ENCODE measurements at regions not wholly inside any gene's neighbourhood (a gene's known extent, or its start where the extent isn't known, plus 50 kb on each side); places are given as distances from the start of the nearest gene placed in this dataset.

GRCh38 chr11:131064373-131064991, 148.2 kb upstream of the SNX19 start:
- Histone ChIP-seq H3K79me2 (no peaks in the 10 kb centered on the region), H3K4me3 (ENCODE audit: low read depth, low read length) (no peak overlapping the region), H3K9me3 (ENCODE audit: control insufficient read depth, low read length) (no peaks in the 10 kb centered on the region), H3K36me3 (ENCODE audit: control insufficient read depth, insufficient read depth, low read length) (no peaks in the 10 kb centered on the region), H2AFZ (no peak overlapping the region), H3K9ac (no peak overlapping the region), H3K27ac (no peak overlapping the region), H3K4me1 (no peaks in the 10 kb centered on the region), H3K27me3 (ENCODE audit: control insufficient read depth, insufficient read depth, low read length) (no peaks in the 10 kb centered on the region), H3K4me2 (ENCODE audit: low read length) (no peak overlapping the region)
- TF ChIP-seq CTCF (IDR thresholded peaks at IDR 0.05): peak; percentile 60

GRCh38 chr11:131065435-131066413, 149.4 kb upstream of the SNX19 start:
- H3K9ac ChIP-seq: no peak overlapping the region
- no peak overlapping the region for H3K27ac ChIP-seq
- no peaks in the 10 kb centered on the region for H3K9me3 ChIP-seq (ENCODE audit: control insufficient read depth, low read length)
- no peak for TF ChIP-seq CTCF (IDR thresholded peaks at IDR 0.05)
- no peak overlapping the region for H2AFZ ChIP-seq
- no peak overlapping the region for H3K4me3 ChIP-seq (ENCODE audit: low read depth, low read length)
- no peaks in the 10 kb centered on the region for H3K4me1 ChIP-seq
- no peaks in the 10 kb centered on the region for H3K79me2 ChIP-seq
- no peaks in the 10 kb centered on the region for H3K36me3 ChIP-seq (ENCODE audit: control insufficient read depth, insufficient read depth, low read length)
- H3K4me2 ChIP-seq (ENCODE audit: low read length): no peak overlapping the region
- H3K27me3 ChIP-seq (ENCODE audit: control insufficient read depth, insufficient read depth, low read length): no peaks in the 10 kb centered on the region

DNA sequence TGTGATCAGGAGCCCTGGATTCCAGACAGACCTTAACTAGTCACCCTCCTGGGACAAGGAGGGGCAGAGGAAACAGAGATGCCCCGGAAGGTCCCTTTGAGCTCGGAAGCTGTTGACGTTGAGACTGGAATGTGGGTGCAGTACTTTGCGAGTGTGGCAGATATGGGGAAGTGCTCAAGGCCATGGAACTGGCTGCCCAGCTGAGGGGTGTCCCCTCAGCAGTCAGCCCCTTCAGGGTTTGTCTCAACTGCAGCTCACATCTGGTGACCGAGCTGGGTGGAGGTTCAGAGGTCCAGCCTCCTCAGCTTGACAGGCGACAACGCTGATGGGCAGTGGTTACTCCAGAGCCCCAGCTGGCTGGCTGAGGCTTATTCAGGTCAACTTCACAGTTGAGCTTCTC, 150.3 kb upstream of the SNX19 start:
- Histone ChIP-seq H3K4me2 (ENCODE audit: low read length) (no peak overlapping the region), H3K79me2 (no peaks in the 10 kb centered on the region), H3K9ac (no peak overlapping the region), H3K4me1 (no peaks in the 10 kb centered on the region), H3K27ac (no peak overlapping the region), H2AFZ (no peak overlapping the region), H3K9me3 (ENCODE audit: control insufficient read depth, low read length) (no peaks in the 10 kb centered on the region), H3K4me3 (ENCODE audit: low read depth, low read length) (no peak overlapping the region), H3K27me3 (ENCODE audit: control insufficient read depth, insufficient read depth, low read length) (no peaks in the 10 kb centered on the region), H3K36me3 (ENCODE audit: control insufficient read depth, insufficient read depth, low read length) (no peaks in the 10 kb centered on the region)
- TF ChIP-seq CTCF (IDR thresholded peaks at IDR 0.05): no peak

- H3K79me2 ChIP-seq: no peaks in the 10 kb centered on the region
- no peak overlapping the region for H3K27ac ChIP-seq
- H3K4me2 ChIP-seq (ENCODE audit: low read length): no peak overlapping the region
- H3K9ac ChIP-seq: no peak overlapping the region
- no peak for TF ChIP-seq CTCF (IDR thresholded peaks at IDR 0.05)
- H3K36me3 ChIP-seq (ENCODE audit: control insufficient read depth, insufficient read depth, low read length): no peaks in the 10 kb centered on the region
- no peak overlapping the region for H2AFZ ChIP-seq
- H3K27me3 ChIP-seq (ENCODE audit: control insufficient read depth, insufficient read depth, low read length): no peaks in the 10 kb centered on the region
- no peaks in the 10 kb centered on the region for H3K4me1 ChIP-seq
- no peaks in the 10 kb centered on the region for H3K9me3 ChIP-seq (ENCODE audit: control insufficient read depth, low read length)
- no peak overlapping the region for H3K4me3 ChIP-seq (ENCODE audit: low read depth, low read length)
These were observed 154.1 kb upstream of the SNX19 start for GRCh38 chr11:131070365-131070764.

All from parathyroid adenoma (tissue), 2 donors.